Smooth muscle cell (in vitro differentiated cells): ENCODE measurements at regions not wholly inside any gene's neighbourhood (a gene's known extent, or its start where the extent isn't known, plus 50 kb on each side); places are given as distances from the start of the nearest gene placed in this dataset.

Experiments used
- DNase-seq: peaks from one replicate; lab custom pipeline; 2025; ENCODE audit not compliant: unreplicated experiment; lab: John Stamatoyannopoulos, UW
- H2AFZ ChIP-seq: fragments of 200-600 bp; sonication (generic); 2 replicates; pipeline ENCODE4 v1.6.0; 2016; ENCODE audit warnings: antibody characterized with exemption, low read depth, mild to moderate bottlenecking
- H3F3A ChIP-seq: fragments of 200-600 bp; sonication (generic); 2 replicates; pipeline ENCODE4 v1.6.0; 2017; ENCODE audit warnings: antibody characterized with exemption, low read depth
- H3K27ac ChIP-seq: fragments of 200-600 bp; sonication (generic); 2 replicates; pipeline ENCODE4 v1.5.1; 2016; ENCODE audit warnings: low read depth, mild to moderate bottlenecking
- H3K27me3 ChIP-seq: fragments of 200-600 bp; sonication (generic); 2 replicates; pipeline ENCODE4 v1.6.1; 2016; ENCODE audit warnings: low read depth, mild to moderate bottlenecking
- H3K36me3 ChIP-seq: fragments of 200-600 bp; sonication (generic); 2 replicates; pipeline ENCODE4 v1.5.1; 2016; ENCODE audit warnings: low read depth
- H3K4me1 ChIP-seq: fragments of 200-600 bp; sonication (generic); 2 replicates; pipeline ENCODE4 v1.5.1; 2016; ENCODE audit warnings: low read depth
- H3K4me2 ChIP-seq: fragments of 200-600 bp; sonication (generic); 2 replicates; pipeline ENCODE4 v1.6.0; 2016; ENCODE audit warnings: mild to moderate bottlenecking
- H3K4me3 ChIP-seq: fragments of 200-600 bp; sonication (generic); 2 replicates; pipeline ENCODE4 v1.5.1; 2016; ENCODE audit warnings: mild to moderate bottlenecking
- H3K79me2 ChIP-seq: fragments of 200-600 bp; sonication (generic); 2 replicates; pipeline ENCODE4 v1.6.0; 2016; ENCODE audit warnings: low read depth, mild to moderate bottlenecking
- H3K9ac ChIP-seq: fragments of 200-600 bp; sonication (generic); 2 replicates; pipeline ENCODE4 v1.6.0; 2016; ENCODE audit warnings: low read depth
- H3K9me3 ChIP-seq: fragments of 200-600 bp; sonication (generic); replicated peaks from 2 replicates; pipeline ENCODE4 v1.5.1; 2016; ENCODE audit warnings: low read depth
- H4K20me1 ChIP-seq: fragments of 200-600 bp; sonication (generic); 2 replicates; pipeline ENCODE4 v1.6.0; 2016; ENCODE audit warnings: low read depth
- WGBS: methylation state at CpG from one replicate; pipeline ENCODE4 v1.1.7; 2016; ENCODE audit warnings: low lambda C conversion rate; 5-methylcytosine and 5-hydroxymethylcytosine counted together
- TF ChIP-seq, protein P1 (sequence below): fragments of 200-600 bp; sonication (generic); IDR thresholded peaks from 2 replicates; pipeline ENCODE4 v1.5.1; 2017; ENCODE audit warnings: borderline replicate concordance, mild to moderate bottlenecking, antibody characterized with exemption; ENCODE audit not compliant: insufficient read depth, poor library complexity, severe bottlenecking

- no peaks in the 10 kb centered on the region for H4K20me1 ChIP-seq
- 92% methylated on average over 3 of the region's 3 CpGs for WGBS
- TF ChIP-seq, protein P1, sequence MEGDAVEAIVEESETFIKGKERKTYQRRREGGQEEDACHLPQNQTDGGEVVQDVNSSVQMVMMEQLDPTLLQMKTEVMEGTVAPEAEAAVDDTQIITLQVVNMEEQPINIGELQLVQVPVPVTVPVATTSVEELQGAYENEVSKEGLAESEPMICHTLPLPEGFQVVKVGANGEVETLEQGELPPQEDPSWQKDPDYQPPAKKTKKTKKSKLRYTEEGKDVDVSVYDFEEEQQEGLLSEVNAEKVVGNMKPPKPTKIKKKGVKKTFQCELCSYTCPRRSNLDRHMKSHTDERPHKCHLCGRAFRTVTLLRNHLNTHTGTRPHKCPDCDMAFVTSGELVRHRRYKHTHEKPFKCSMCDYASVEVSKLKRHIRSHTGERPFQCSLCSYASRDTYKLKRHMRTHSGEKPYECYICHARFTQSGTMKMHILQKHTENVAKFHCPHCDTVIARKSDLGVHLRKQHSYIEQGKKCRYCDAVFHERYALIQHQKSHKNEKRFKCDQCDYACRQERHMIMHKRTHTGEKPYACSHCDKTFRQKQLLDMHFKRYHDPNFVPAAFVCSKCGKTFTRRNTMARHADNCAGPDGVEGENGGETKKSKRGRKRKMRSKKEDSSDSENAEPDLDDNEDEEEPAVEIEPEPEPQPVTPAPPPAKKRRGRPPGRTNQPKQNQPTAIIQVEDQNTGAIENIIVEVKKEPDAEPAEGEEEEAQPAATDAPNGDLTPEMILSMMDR: no peak
- no peak overlapping the region for H3K9ac ChIP-seq
- no peaks in the 10 kb centered on the region for H3K9me3 ChIP-seq
- H3K79me2 ChIP-seq: no peaks in the 10 kb centered on the region
- H3K27ac ChIP-seq: no peak overlapping the region
- no peak for DNase-seq
- H3F3A ChIP-seq: peaks cover 17% of the 10 kb centered on the region
- H2AFZ ChIP-seq: no peak overlapping the region
- H3K36me3 ChIP-seq: no peaks in the 10 kb centered on the region
- H3K4me2 ChIP-seq: no peak overlapping the region
- no peak overlapping the region for H3K4me3 ChIP-seq
- H3K27me3 ChIP-seq: no peaks in the 10 kb centered on the region
- H3K4me1 ChIP-seq: peaks cover 16% of the 10 kb centered on the region
These were observed 163.2 kb upstream of the ZNF32 start for GRCh38 chr10:43811871-43812270.

- Histone ChIP-seq H3K79me2 (no peaks in the 10 kb centered on the region), H3K4me3 (no peak overlapping the region), H3K9ac (no peak overlapping the region), H3K4me1 (peaks cover 10% of the 10 kb centered on the region), H3K36me3 (no peaks in the 10 kb centered on the region), H3K4me2 (peak overlapping the region; percentile 43), H4K20me1 (no peaks in the 10 kb centered on the region), H3K9me3 (no peaks in the 10 kb centered on the region), H2AFZ (no peak overlapping the region), H3K27me3 (no peaks in the 10 kb centered on the region), H3K27ac (peak overlapping the region; percentile 68), H3F3A (peaks cover 5% of the 10 kb centered on the region)
- WGBS: 56% methylated on average over 8 of the region's 8 CpGs
- TF ChIP-seq, protein P1: no peak
- no peak for DNase-seq
These were observed 160.7 kb upstream of the ZNF32 start for GRCh38 chr10:43809211-43809930.

DNA sequence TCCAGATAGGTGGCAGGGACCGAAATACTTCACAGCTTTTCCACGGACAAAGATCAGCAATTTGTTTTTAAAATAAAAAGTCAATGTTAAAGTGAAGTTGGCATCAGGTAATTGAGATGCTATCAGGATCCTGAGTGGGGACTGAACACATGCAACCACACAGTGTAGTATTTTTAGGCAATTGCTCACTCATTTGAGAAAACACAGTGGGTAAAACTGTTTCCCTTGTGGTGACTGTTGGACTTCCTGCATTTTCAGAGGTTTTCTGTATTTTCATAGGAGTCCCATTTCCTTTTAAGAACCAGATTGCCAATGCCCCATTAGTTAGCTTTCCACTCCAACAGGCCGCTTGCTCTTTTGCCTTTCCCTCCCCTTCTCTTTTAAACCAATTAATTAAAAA, 159.5 kb upstream of the ZNF32 start:
- H3F3A ChIP-seq: peaks cover 5% of the 10 kb centered on the region
- H3K36me3 ChIP-seq: no peaks in the 10 kb centered on the region
- H4K20me1 ChIP-seq: no peaks in the 10 kb centered on the region
- no peak overlapping the region for H3K4me3 ChIP-seq
- 89% methylated on average over 3 of the region's 3 CpGs for WGBS
- no peak overlapping the region for H3K4me2 ChIP-seq
- no peak overlapping the region for H3K9ac ChIP-seq
- no peak overlapping the region for H2AFZ ChIP-seq
- H3K27me3 ChIP-seq: no peaks in the 10 kb centered on the region
- TF ChIP-seq, protein P1: no peak
- H3K79me2 ChIP-seq: no peaks in the 10 kb centered on the region
- no peaks in the 10 kb centered on the region for H3K9me3 ChIP-seq
- peaks cover 10% of the 10 kb centered on the region for H3K4me1 ChIP-seq
- peak overlapping the region; percentile 70 for H3K27ac ChIP-seq
- DNase-seq: no peak
